Suprapubic skin (tissue), 4 donors: ENCODE measurements at regions not wholly inside any gene's neighbourhood (a gene's known extent, or its start where the extent isn't known, plus 50 kb on each side); places are given as distances from the start of the nearest gene placed in this dataset.

ENCODE experiments used
- DNase-seq, 2 donors: peaks; one replicate each; pipeline ENCODE4 v3.0.0-alpha.2; 2019; ENCODE audit warnings: low spot score in 2 of 2
- H3K27ac ChIP-seq: fragments of 200-600 bp; sonication (generic); one replicate; pipeline ENCODE4 v1.5.1; 2019
- H3K27me3 ChIP-seq: fragments of 200-600 bp; sonication (generic); one replicate; pipeline ENCODE4 v1.5.1; 2019
- H3K36me3 ChIP-seq: fragments of 200-600 bp; sonication (generic); one replicate; pipeline ENCODE4 v1.5.1; 2019
- H3K4me1 ChIP-seq: fragments of 200-600 bp; sonication (generic); one replicate; pipeline ENCODE4 v1.5.1; 2019
- H3K4me3 ChIP-seq: fragments of 200-600 bp; sonication (generic); one replicate; pipeline ENCODE4 v1.5.1; 2019; ENCODE audit warnings: mild to moderate bottlenecking
- H3K9me3 ChIP-seq: fragments of 200-600 bp; sonication (generic); one replicate; pipeline ENCODE4 v1.5.1; 2019
- CTCF ChIP-seq, 2 donors: fragments of 200-600 bp in 1 of 2; fragments of 450-650 bp in 1 of 2; sonication (generic) in 1 of 2; IDR thresholded peaks; one replicate each; pipeline ENCODE4 v1.5.1; 2016 to 2019; ENCODE audit warnings: antibody characterized with exemption in 2 of 2, mild to moderate bottlenecking in 1 of 2, moderate library complexity in 1 of 2
- EP300 ChIP-seq: sonication (generic); formaldehyde crosslinking; IDR thresholded peaks from one replicate; pipeline ENCODE4 v1.6.1; 2017; ENCODE audit warnings: antibody characterized with exemption
- POLR2A ChIP-seq, 2 donors: fragments of 450-650 bp; IDR thresholded peaks; one replicate each; pipeline ENCODE4 v1.6.1; 2017; ENCODE audit warnings: antibody characterized with exemption in 2 of 2, mild to moderate bottlenecking in 2 of 2, moderate library complexity in 2 of 2
- POLR2AphosphoS5 ChIP-seq, 3 donors: sonication (generic); formaldehyde crosslinking; IDR thresholded peaks; one replicate each; pipeline ENCODE4 v1.6.1; 2017; ENCODE audit warnings: antibody characterized with exemption in 3 of 3
- WGBS: methylation state at CpG from one replicate; pipeline ENCODE4 v1.1.5; 2018; 5-methylcytosine and 5-hydroxymethylcytosine counted together

GRCh38 chr20:11542645-11543044, 375.0 kb upstream of the BTBD3 start:
- H3K4me3 ChIP-seq = no peak overlapping the region
- peaks cover 12% of the 10 kb centered on the region for H3K4me1 ChIP-seq
- no peaks in the 10 kb centered on the region for H3K36me3 ChIP-seq
- TF ChIP-seq EP300 = no peak
- no peak overlapping the region for H3K27ac ChIP-seq
- H3K27me3 ChIP-seq = no peaks in the 10 kb centered on the region
- 79% methylated on average over 2 of the region's 2 CpGs for WGBS
- no peak for DNase-seq
- H3K9me3 ChIP-seq = no peaks in the 10 kb centered on the region

GRCh38 chr20:11544029-11544678, 373.5 kb upstream of the BTBD3 start:
- TF ChIP-seq POLR2A (IDR thresholded peaks at IDR 0.05) = no peak
- no peak for TF ChIP-seq POLR2AphosphoS5 (IDR thresholded peaks at IDR 0.05)
- TF ChIP-seq CTCF (IDR thresholded peaks at IDR 0.05) = peak; percentile 30 to 58
- TF ChIP-seq EP300 = no peak
- WGBS = 21% methylated on average over 10 of the region's 10 CpGs
- Histone ChIP-seq H3K4me3 (no peak overlapping the region), H3K4me1 (peaks cover 12% of the 10 kb centered on the region), H3K9me3 (no peaks in the 10 kb centered on the region), H3K36me3 (no peaks in the 10 kb centered on the region), H3K27me3 (no peaks in the 10 kb centered on the region), H3K27ac (no peak overlapping the region)
- no peak for DNase-seq

GRCh38 chr20:11546939-11547338, 370.8 kb upstream of the BTBD3 start:
- Histone ChIP-seq H3K4me3 (no peak overlapping the region), H3K4me1 (peaks cover 12% of the 10 kb centered on the region), H3K27me3 (no peaks in the 10 kb centered on the region), H3K9me3 (no peaks in the 10 kb centered on the region), H3K36me3 (no peaks in the 10 kb centered on the region), H3K27ac (no peak overlapping the region)
- DNase-seq = no peak
- no peak for TF ChIP-seq CTCF (IDR thresholded peaks at IDR 0.05)
- no peak for TF ChIP-seq POLR2A (IDR thresholded peaks at IDR 0.05)
- no peak for TF ChIP-seq EP300
- no peak for TF ChIP-seq POLR2AphosphoS5 (IDR thresholded peaks at IDR 0.05)
- 72% methylated on average over 7 of the region's 7 CpGs for WGBS

GRCh38 chr20:11549172-11550103, 368.3 kb upstream of the BTBD3 start:
- Histone ChIP-seq H3K4me1 (no peaks in the 10 kb centered on the region), H3K9me3 (no peaks in the 10 kb centered on the region), H3K27ac (no peak overlapping the region), H3K27me3 (no peaks in the 10 kb centered on the region), H3K36me3 (no peaks in the 10 kb centered on the region), H3K4me3 (no peak overlapping the region)
- DNase-seq = no peak
- WGBS = 65% methylated on average over 6 of the region's 6 CpGs
- no peak for TF ChIP-seq POLR2A (IDR thresholded peaks at IDR 0.05)
- TF ChIP-seq POLR2AphosphoS5 (IDR thresholded peaks at IDR 0.05) = no peak
- no peak for TF ChIP-seq CTCF (IDR thresholded peaks at IDR 0.05)
- TF ChIP-seq EP300 = no peak

GRCh38 chr20:11550657-11551338, 366.9 kb upstream of the BTBD3 start:
- no peaks in the 10 kb centered on the region for H3K4me1 ChIP-seq
- TF ChIP-seq POLR2A (IDR thresholded peaks at IDR 0.05) (no peak), EP300 (no peak), POLR2AphosphoS5 (IDR thresholded peaks at IDR 0.05) (no peak), CTCF (IDR thresholded peaks at IDR 0.05) (no peak)
- 88% methylated on average over 8 of the region's 8 CpGs for WGBS
- H3K27me3 ChIP-seq = no peaks in the 10 kb centered on the region
- H3K4me3 ChIP-seq = no peak overlapping the region
- no peak for DNase-seq
- H3K36me3 ChIP-seq = no peaks in the 10 kb centered on the region
- H3K9me3 ChIP-seq = no peaks in the 10 kb centered on the region
- H3K27ac ChIP-seq = no peak overlapping the region
